NOMO-1 treated with DMSO at 0.1 percent for 48 hours (cell line): ENCODE measurements at regions not wholly inside any gene's neighbourhood (a gene's known extent, or its start where the extent isn't known, plus 50 kb on each side); places are given as distances from the start of the nearest gene placed in this dataset.

Source experiments
- DNase-seq: peaks from one replicate; lab custom pipeline; 2025; ENCODE audit not compliant: unreplicated experiment; lab: John Stamatoyannopoulos, UW

- no peak for DNase-seq
These were observed 1106.5 kb upstream of the AUTS2 start for GRCh38 chr7:68491523-68492358.

DNA sequence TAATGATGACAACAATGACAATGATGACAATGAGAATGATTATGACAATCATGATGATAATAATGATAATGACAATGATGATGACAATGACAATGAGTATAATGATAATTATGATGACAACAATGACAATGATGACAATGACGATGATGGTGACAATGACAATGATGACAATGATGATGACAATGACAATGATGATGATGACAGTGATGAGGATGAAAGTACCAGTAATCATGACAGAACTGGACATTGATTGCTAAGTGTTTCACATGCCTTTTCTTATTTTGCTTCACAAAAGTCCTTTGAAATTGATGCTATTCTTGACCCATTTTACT is 1106.0 kb upstream of the AUTS2 start:
- DNase-seq = no peak

- no peak for DNase-seq
These were observed 1094.9 kb upstream of the AUTS2 start for GRCh38 chr7:68503400-68503799.

DNA sequence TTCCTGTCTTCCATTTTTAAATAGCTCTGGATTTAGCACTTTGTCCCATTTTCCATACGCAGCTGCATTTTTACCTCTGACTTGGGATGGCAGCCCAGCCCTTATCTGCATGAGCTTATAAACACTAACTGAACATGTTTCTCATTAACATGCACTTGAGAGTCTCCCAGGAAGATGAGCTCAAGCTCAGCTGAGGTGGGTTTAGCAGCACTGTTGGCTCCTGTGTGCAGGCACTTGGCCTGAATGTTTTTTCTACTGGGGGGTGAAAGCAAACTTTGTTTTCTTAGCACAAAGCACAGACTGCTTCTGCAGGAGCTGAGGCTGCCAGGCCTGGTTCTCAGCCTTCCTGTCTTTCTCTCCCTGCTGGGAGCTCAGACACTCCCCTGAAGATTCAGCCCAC is 1093.6 kb upstream of the AUTS2 start:
- no peak for DNase-seq

- no peak for DNase-seq
These were observed 1092.6 kb upstream of the AUTS2 start for GRCh38 chr7:68505721-68506120.

GRCh38 chr7:68507668-68508067 is 1090.6 kb upstream of the AUTS2 start:
- no peak for DNase-seq

DNA sequence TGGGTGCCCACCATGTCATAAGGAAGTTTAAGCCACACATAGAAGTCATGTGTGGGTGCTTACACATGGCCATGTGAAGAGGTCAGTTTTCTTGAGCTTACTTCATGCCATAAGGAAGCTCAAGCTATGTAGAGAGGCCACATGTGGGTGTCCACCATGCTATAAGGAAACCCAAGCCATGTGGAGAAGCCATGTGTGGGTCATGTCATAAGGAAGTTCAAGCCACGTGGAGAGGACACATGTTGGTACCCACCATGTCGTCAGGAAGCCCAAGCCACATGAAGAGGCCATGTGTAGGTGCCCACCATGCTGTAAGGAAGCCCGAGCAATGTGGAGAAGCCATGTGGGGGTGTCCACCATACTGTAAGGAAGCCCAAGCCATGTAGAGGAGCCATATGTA is 1089.2 kb upstream of the AUTS2 start:
- DNase-seq = no peak

DNA sequence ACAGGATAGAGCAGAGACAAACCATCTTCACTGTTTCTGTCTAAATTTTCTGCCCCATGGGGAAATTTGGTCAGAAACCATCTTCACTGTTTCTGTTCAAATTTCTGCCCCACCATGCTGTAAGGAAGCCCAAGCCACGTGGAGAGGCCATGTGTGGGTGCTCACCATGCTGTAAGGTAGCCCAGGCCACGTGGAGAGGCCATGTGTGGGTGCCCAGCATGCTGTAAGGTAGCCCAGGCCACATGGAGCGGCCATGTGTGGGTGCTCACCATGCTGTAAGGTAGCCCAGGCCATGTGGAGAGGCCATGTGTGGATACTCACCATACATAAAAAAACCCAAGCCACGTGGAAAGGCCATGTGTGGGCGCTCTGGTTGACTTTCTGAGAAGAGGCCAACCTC is 1088.7 kb upstream of the AUTS2 start:
- no peak for DNase-seq

- no peak for DNase-seq
These were observed 1087.0 kb upstream of the AUTS2 start for GRCh38 chr7:68511281-68511680.

DNA sequence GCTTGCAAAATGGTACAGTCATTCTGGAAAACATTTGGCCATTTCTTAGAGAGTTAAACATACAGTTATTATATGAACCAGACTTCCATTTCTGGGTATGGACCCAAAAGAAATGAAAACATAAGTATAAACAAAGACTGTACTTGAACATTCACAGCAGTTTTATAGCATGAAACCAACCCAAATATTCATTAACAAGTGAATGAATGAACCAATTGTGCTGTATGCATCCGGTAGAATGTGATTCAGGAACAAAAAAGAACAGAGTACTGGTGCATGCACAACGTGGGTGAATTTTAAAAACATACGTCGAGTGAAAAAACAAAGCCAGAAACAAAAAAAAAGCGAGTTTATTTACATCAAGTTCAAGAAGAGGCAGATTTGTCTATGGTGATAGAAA is 1085.8 kb upstream of the AUTS2 start:
- DNase-seq = no peak

DNA sequence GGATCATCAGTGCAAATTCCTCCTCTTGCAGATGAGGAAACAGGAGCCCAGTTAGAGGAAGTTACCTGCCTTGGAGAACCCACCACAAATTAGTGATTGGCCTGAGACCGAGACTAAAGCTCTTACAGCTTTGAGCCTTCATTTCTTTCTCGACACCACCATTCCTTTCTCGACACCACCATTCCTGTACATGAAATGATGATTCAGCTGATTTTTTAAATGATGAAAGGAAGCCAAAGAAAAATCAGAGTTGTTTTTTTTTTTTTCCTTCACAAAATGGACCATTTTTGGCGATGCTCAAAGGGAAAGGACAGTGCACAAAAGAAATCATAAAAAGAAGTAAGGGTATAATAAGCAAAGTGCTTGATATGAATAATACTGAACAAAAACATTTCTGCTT is 1080.2 kb upstream of the AUTS2 start:
- no peak for DNase-seq

DNA sequence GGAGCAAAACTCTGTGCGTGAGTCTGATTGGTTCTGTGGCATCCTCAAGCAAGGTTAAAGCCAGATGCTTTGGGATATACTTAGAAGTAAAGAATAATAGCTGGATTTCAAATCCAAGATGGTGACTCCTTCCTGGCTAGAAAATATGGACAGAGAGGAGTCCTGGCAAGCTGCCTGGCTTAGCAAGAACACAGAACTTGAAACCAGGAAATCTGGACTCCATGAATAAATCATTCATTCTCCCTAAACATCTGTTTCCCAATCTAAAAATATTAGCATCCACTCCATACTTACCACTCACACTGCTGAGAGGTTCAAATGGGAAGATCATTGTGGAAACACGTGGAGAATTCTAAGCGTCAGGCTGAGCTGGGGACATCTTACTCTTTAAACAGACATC is 1074.1 kb upstream of the AUTS2 start:
- no peak for DNase-seq

DNA sequence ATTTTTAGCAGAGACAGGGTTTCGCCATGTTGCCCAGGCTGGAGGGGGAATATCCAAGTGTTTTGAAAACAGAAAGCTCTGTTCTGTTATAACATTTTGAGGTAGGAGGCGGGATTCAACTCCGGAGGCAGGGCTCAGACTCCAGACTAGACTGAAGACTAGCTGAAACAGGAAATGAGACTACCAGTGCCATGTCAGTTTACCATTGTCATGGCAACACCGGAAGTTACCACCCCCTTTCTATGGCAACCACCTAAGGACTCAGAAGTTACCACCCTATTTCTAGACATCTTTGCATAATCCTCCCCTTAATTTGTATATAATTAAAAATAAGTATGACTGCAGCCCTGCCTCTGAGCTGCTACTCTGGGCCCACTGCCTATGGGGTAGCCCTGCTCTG is 1069.1 kb upstream of the AUTS2 start:
- DNase-seq = no peak

GRCh38 chr7:68535266-68535665 is 1063.0 kb upstream of the AUTS2 start:
- DNase-seq = no peak

DNA sequence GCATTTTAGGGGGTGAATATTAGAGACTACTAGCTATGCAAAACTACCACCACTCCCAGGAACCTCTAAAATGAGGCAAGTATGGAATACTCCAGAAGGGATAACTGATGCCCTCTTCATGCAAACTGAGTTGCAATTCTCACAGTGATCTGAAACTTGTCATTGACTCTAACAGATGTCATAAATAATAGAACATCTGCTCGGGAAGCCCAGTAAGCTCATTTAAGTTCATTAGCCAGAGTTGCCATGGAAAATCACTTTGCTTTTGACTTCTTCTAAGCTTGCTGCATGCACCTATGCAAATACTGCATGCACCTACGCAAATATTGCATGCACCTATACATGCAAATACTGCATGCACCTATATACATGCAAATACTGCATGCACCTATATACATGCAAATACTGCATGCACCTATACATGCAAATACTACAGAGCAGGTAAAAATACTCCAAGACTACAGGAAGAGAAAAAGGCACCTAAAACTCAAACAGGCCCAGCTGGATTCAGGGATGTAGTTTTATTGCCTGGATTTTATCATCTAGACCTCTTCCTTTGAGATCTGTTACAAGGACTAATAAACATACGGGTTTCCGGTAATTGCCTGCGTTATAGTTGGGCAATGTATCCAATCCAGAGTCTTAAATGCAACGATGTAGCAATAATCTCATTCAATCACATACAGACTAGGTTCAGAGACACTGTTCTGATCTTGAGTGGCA is 1061.1 kb upstream of the AUTS2 start:
- DNase-seq = no peak

GRCh38 chr7:68537774-68538071 is 1060.6 kb upstream of the AUTS2 start:
- DNase-seq = no peak

DNA sequence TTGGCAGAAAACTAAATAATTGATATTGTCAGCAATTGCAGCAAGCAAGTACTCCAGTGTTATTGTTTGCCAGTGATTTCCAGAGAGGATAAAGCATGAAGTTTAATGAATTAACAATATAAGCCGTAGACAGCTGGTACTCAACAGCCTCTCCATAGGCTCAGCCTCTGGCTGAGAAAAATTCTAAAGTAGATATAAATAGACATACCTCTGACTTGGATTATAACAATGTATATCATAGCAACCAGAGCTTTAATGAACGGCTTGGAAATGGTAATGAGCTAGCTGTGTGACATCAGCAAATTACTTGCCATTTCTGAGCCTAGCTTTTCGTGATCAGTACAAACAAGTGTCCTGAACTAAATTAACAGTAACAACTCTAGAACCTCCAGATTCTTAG is 1055.4 kb upstream of the AUTS2 start:
- DNase-seq = no peak

- DNase-seq = no peak
These were observed 1053.4 kb upstream of the AUTS2 start for GRCh38 chr7:68544851-68545250.

DNA sequence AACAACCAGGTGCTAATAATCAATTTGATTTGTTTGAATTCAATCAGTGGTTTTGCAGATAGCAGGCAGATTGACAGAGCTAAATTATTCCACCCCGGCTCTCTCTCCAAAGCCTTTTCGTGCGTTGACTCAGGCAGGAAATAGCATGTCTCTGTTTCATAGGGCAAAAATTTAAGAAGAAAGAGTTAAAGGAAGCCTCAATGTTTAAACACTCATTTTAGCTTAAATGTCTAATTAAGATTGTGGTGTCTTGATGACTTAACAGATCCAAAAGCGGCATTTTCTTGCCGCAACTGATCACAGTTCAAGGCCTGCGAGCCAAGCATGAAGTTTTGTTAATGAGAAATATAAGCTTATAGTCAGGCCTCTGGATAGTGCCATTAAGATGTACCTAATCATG is 1051.1 kb upstream of the AUTS2 start:
- DNase-seq = no peak

- no peak for DNase-seq
These were observed 1050.5 kb upstream of the AUTS2 start for GRCh38 chr7:68547799-68548198.

DNA sequence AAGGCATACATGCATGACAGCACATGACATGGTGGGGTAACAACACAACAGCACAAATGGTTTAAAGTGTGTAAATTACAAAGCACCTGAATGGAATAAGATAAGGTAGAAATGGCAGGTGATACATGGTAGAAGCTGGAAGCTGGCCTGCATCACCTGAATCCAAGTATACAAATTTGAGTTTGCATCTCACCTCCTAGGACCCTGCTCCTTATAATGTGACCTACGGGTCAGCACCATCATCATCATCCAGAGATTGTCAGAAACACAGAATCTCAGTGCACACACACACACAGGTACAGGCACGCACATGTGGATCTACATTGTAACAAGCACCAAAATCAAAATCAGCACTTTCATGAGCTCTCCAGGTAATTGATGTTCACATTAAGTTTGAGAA is 1048.2 kb upstream of the AUTS2 start:
- no peak for DNase-seq

DNA sequence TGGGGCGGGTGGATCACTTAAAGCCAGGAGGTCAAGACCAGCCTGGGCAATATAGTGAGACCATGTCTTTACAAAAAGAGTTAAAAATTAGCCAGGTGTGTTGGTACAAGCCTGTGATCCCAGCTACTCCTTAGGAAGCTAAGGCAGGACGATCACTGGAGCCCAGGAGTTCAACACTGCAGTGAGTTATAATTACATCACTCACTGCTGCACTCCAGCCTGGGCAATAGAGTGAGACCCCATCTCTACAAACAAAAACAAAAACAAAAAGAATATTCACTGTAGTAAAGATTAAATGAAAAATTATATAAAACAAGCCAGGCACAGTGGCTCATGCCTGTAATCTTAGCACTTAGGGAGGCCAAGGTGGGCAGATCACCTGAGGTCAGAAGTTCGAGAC is 1047.6 kb upstream of the AUTS2 start:
- DNase-seq = no peak

DNA sequence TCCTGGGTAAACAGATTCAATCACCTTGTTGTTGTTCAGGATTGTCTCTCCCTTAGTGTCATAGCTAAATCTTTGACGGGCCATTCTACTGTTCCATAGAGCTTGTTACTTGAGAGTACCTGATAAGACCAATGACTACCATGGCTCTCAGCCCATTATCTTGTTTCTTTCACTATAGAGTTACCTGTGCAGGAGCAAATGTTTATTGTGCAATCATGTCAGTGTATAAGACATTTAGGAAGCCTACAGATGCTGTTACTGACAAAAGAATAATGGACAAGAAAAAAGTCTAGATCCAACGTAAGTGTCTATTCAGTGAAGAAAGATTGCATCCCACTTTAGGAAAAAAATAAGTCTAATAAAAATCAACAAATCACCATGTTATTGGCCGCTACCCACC is 1041.7 kb upstream of the AUTS2 start:
- DNase-seq = no peak
